HG03575 (cell line): ENCODE measurements at regions not wholly inside any gene's neighbourhood (a gene's known extent, or its start where the extent isn't known, plus 50 kb on each side); places are given as distances from the start of the nearest gene placed in this dataset.
"Not testable (repeated sequence)": the region's sequence is repeated elsewhere in the genome, so short reads cannot be mapped to it uniquely, and the experiment has no call there.

Experiments used
- ATAC-seq: cut with Tn5 transposase; IDR thresholded peaks from one replicate; pipeline ENCODE4 v1.9.1; 2021; ENCODE audit not compliant: unreplicated experiment, insufficient number of reproducible peaks, low FRiP score; ENCODE audit errors: extremely low read depth

- not testable (repeated sequence) for ATAC-seq
Observed at GRCh38 chr13:88036205-88036604, 365.0 kb downstream of the SLITRK5 start.

GRCh38 chr13:88042489-88042888, 371.3 kb downstream of the SLITRK5 start:
- no peak for ATAC-seq

- ATAC-seq = no peak
Observed at GRCh38 chr13:88051746-88052482, 380.7 kb downstream of the SLITRK5 start.

GRCh38 chr13:88063741-88064140, 392.6 kb downstream of the SLITRK5 start:
- no peak for ATAC-seq

GRCh38 chr13:88066847-88067246, 395.7 kb downstream of the SLITRK5 start:
- ATAC-seq = no peak

- ATAC-seq = no peak
Observed at GRCh38 chr13:88068316-88068715, 397.1 kb downstream of the SLITRK5 start.

GRCh38 chr13:88068975-88069374, 397.8 kb downstream of the SLITRK5 start:
- no peak for ATAC-seq

GRCh38 chr13:88071371-88071770, 400.2 kb downstream of the SLITRK5 start:
- ATAC-seq = no peak

- no peak for ATAC-seq
Observed at GRCh38 chr13:88074794-88075510, 403.8 kb downstream of the SLITRK5 start.

GRCh38 chr13:88085036-88085435, 413.9 kb downstream of the SLITRK5 start:
- no peak for ATAC-seq

- no peak for ATAC-seq
Observed at GRCh38 chr13:88086577-88086976, 415.4 kb downstream of the SLITRK5 start.

GRCh38 chr13:88097541-88097940, 426.4 kb downstream of the SLITRK5 start:
- no peak for ATAC-seq

- ATAC-seq = no peak
Observed at GRCh38 chr13:88103824-88104223, 432.7 kb downstream of the SLITRK5 start.

- no peak for ATAC-seq
Observed at GRCh38 chr13:88104576-88104975, 433.4 kb downstream of the SLITRK5 start.

- no peak for ATAC-seq
Observed at GRCh38 chr13:88107570-88107969, 436.4 kb downstream of the SLITRK5 start.

- ATAC-seq = no peak
Observed at GRCh38 chr13:88112526-88112925, 441.4 kb downstream of the SLITRK5 start.

GRCh38 chr13:88115976-88116375, 444.8 kb downstream of the SLITRK5 start:
- ATAC-seq = no peak

GRCh38 chr13:88118952-88119351, 447.8 kb downstream of the SLITRK5 start:
- no peak for ATAC-seq

GRCh38 chr13:88124142-88124541, 453.0 kb downstream of the SLITRK5 start:
- ATAC-seq = no peak

- no peak for ATAC-seq
Observed at GRCh38 chr13:88125055-88125454, 453.9 kb downstream of the SLITRK5 start.
